ENCODE measurements at regions not wholly inside any gene's neighbourhood (a gene's known extent, or its start where the extent isn't known, plus 50 kb on each side); places are given as distances from the start of the nearest gene placed in this dataset.

DNA sequence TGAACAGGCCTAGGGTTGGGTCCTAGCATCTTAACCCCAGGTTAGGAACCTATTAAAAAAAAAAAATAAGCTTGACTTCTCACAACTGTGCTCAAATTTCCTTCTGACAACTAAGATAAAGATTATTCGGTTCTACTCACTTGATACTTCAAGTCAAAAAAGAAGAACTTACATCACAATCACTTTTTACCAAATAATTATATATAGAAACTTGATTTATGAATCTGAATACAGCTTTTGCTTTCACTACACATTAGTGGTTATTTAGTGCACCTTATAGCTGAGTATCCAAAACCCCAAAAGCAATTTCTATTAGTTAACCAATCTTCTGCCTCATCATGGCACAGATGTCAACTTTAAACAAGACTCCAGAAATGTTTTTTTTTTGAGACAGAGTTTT, 119.0 kb upstream of the DST start:
- no peaks in the 10 kb centered on the region for H3K9me3 ChIP-seq (ENCODE audit: severe bottlenecking)
- no peaks in the 10 kb centered on the region for H3K36me3 ChIP-seq (ENCODE audit: low read depth)
- TF ChIP-seq, protein P1, sequence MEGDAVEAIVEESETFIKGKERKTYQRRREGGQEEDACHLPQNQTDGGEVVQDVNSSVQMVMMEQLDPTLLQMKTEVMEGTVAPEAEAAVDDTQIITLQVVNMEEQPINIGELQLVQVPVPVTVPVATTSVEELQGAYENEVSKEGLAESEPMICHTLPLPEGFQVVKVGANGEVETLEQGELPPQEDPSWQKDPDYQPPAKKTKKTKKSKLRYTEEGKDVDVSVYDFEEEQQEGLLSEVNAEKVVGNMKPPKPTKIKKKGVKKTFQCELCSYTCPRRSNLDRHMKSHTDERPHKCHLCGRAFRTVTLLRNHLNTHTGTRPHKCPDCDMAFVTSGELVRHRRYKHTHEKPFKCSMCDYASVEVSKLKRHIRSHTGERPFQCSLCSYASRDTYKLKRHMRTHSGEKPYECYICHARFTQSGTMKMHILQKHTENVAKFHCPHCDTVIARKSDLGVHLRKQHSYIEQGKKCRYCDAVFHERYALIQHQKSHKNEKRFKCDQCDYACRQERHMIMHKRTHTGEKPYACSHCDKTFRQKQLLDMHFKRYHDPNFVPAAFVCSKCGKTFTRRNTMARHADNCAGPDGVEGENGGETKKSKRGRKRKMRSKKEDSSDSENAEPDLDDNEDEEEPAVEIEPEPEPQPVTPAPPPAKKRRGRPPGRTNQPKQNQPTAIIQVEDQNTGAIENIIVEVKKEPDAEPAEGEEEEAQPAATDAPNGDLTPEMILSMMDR (IDR thresholded peaks at IDR 0.05; ENCODE audit: poor library complexity, severe bottlenecking) = no peak
- peaks cover 17% of the 10 kb centered on the region for H3K4me1 ChIP-seq (ENCODE audit: insufficient read depth, poor library complexity, severe bottlenecking)
- no peaks in the 10 kb centered on the region for H3K27me3 ChIP-seq (ENCODE audit: insufficient read depth, poor library complexity, severe bottlenecking)
- ATAC-seq (ENCODE audit: low read depth) (no peak), DNase-seq (ENCODE audit: low spot score) (no peak)
- H3K27ac ChIP-seq (ENCODE audit: poor library complexity, severe bottlenecking) = no peak overlapping the region
- H3K4me3 ChIP-seq (ENCODE audit: severe bottlenecking) = no peak overlapping the region

DNA sequence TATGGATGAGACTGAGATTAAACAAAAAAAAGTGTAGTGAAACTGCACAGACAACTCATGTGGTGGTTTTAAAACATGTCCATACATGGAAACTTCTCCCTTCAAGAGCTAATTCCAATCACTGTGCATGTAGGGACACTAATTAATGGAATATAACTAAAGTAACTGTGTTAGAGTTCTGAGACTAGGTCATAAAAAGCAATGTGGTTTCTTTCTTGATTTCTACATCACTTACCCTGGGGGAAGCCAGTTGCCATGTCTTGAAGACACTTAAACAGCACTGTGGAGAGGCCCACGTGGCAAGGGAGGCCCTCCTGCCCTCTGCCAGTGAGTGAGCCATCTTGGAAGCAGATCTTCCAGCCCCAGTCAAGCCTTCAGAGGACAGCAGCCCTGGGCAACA, 118.2 kb upstream of the DST start:
- TF ChIP-seq, protein P1 (IDR thresholded peaks at IDR 0.05; ENCODE audit: poor library complexity, severe bottlenecking) = no peak
- H3K9me3 ChIP-seq (ENCODE audit: severe bottlenecking) = no peaks in the 10 kb centered on the region
- no peaks in the 10 kb centered on the region for H3K27me3 ChIP-seq (ENCODE audit: insufficient read depth, poor library complexity, severe bottlenecking)
- no peak overlapping the region for H3K4me3 ChIP-seq (ENCODE audit: severe bottlenecking)
- no peaks in the 10 kb centered on the region for H3K36me3 ChIP-seq (ENCODE audit: low read depth)
- peak overlapping the region; percentile 3 for H3K27ac ChIP-seq (ENCODE audit: poor library complexity, severe bottlenecking)
- peaks cover 15% of the 10 kb centered on the region for H3K4me1 ChIP-seq (ENCODE audit: insufficient read depth, poor library complexity, severe bottlenecking)
- no peak for DNase-seq (ENCODE audit: low spot score)
- ATAC-seq (ENCODE audit: low read depth) = no peak

DNA sequence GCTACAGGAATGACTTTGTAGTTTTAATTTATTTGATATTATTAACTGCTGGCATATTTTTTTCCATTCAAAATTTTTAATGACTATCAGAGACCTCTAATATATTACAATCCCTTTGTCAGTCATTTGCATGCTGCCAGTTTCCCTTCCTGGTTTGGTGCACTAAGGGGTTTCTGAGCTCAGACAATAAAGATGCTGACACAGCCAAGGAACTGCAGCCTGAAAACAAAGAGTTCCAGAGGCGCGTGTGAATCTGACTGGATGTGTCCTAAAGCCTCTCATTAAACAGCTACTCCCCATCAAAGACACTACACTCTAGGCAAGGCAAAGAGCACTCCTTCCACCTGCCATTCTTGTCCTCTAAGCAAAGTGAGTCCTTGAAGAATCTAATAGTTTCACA, 116.8 kb upstream of the DST start:
- DNase-seq (ENCODE audit: low spot score) = no peak
- TF ChIP-seq, protein P1 (IDR thresholded peaks at IDR 0.05; ENCODE audit: poor library complexity, severe bottlenecking) = no peak
- no peak overlapping the region for H3K4me3 ChIP-seq (ENCODE audit: severe bottlenecking)
- no peaks in the 10 kb centered on the region for H3K27me3 ChIP-seq (ENCODE audit: insufficient read depth, poor library complexity, severe bottlenecking)
- H3K9me3 ChIP-seq (ENCODE audit: severe bottlenecking) = no peaks in the 10 kb centered on the region
- H3K27ac ChIP-seq (ENCODE audit: poor library complexity, severe bottlenecking) = no peak overlapping the region
- ATAC-seq (ENCODE audit: low read depth) = no peak
- H3K4me1 ChIP-seq (ENCODE audit: insufficient read depth, poor library complexity, severe bottlenecking) = peaks cover 14% of the 10 kb centered on the region
- no peaks in the 10 kb centered on the region for H3K36me3 ChIP-seq (ENCODE audit: low read depth)

DNA sequence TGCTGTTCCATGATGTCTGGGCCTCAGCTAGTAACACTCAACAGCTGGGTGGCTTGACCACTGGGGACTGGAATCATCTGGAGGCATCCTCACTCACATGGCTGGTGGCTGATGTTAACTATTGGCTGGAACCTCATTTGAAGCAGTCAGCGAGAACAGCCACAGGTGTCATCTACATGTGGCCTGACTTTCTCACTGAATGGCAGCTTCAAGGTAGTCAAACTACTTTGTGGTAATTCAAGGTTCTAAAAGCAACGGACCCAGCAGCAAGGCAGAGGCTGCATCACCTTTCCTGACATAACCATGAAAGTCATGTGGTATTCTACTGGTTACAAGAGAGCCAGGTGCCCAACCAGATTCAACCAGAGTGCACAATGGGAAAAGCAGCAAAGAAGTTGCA, 115.9 kb upstream of the DST start:
- no peak overlapping the region for H3K27ac ChIP-seq (ENCODE audit: poor library complexity, severe bottlenecking)

DNA sequence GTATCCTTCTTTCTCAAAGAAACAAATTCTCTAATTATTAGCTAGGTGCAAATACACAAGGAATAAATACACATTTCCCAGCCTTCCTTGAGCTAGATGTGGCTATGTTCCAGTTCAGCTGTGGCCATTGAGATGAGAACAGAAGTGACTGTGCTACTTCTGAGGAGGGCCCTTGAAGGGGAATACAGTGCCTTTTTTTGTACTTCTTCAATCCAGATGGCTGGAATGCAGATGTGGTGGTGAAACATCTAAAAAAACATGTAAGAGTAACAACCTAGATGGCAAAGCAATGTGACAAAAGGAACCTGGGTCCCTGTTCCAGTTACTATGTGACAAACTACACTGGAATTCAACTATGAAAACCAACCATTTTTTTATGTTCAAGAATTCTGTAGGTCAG, 115.4 kb upstream of the DST start:
- H3K4me3 ChIP-seq (ENCODE audit: severe bottlenecking) = no peak overlapping the region
- ATAC-seq (ENCODE audit: low read depth) (no peak), DNase-seq (ENCODE audit: low spot score) (no peak)
- H3K4me1 ChIP-seq (ENCODE audit: insufficient read depth, poor library complexity, severe bottlenecking) = peaks cover 10% of the 10 kb centered on the region
- H3K27ac ChIP-seq (ENCODE audit: poor library complexity, severe bottlenecking) = no peak overlapping the region
- H3K27me3 ChIP-seq (ENCODE audit: insufficient read depth, poor library complexity, severe bottlenecking) = no peaks in the 10 kb centered on the region
- H3K9me3 ChIP-seq (ENCODE audit: severe bottlenecking) = no peaks in the 10 kb centered on the region
- TF ChIP-seq, protein P1 (IDR thresholded peaks at IDR 0.05; ENCODE audit: poor library complexity, severe bottlenecking) = no peak
- H3K36me3 ChIP-seq (ENCODE audit: low read depth) = no peaks in the 10 kb centered on the region

More for the DNA sequence above, 115.9 kb upstream of the DST start:
- TF ChIP-seq, protein P1 (IDR thresholded peaks at IDR 0.05; ENCODE audit: poor library complexity, severe bottlenecking) = no peak
- H3K9me3 ChIP-seq (ENCODE audit: severe bottlenecking) = no peaks in the 10 kb centered on the region
- no peaks in the 10 kb centered on the region for H3K36me3 ChIP-seq (ENCODE audit: low read depth)
- no peak overlapping the region for H3K4me3 ChIP-seq (ENCODE audit: severe bottlenecking)
- peaks cover 10% of the 10 kb centered on the region for H3K4me1 ChIP-seq (ENCODE audit: insufficient read depth, poor library complexity, severe bottlenecking)
- DNase-seq (ENCODE audit: low spot score) = no peak
- no peak for ATAC-seq (ENCODE audit: low read depth)
- H3K27me3 ChIP-seq (ENCODE audit: insufficient read depth, poor library complexity, severe bottlenecking) = no peaks in the 10 kb centered on the region
